Uterus (tissue), 2 donors: ENCODE measurements at regions not wholly inside any gene's neighbourhood (a gene's known extent, or its start where the extent isn't known, plus 50 kb on each side); places are given as distances from the start of the nearest gene placed in this dataset.

Experiments used
- CTCF ChIP-seq, 4 experiments: fragments of 200-600 bp in 2 of 4; fragments of 450-650 bp in 2 of 4; sonication (generic) in 2 of 4; IDR thresholded peaks; one replicate each; pipeline ENCODE4 v1.5.1; 2016 to 2019; ENCODE audit warnings: antibody characterized with exemption in 4 of 4, mild to moderate bottlenecking in 2 of 4, moderate library complexity in 1 of 4
- POLR2A ChIP-seq, 2 donors: fragments of 450-650 bp; IDR thresholded peaks; one replicate each; pipeline ENCODE4 v1.6.1; 2016; ENCODE audit warnings: antibody characterized with exemption in 2 of 2, mild to moderate bottlenecking in 1 of 2, moderate library complexity in 1 of 2

DNA sequence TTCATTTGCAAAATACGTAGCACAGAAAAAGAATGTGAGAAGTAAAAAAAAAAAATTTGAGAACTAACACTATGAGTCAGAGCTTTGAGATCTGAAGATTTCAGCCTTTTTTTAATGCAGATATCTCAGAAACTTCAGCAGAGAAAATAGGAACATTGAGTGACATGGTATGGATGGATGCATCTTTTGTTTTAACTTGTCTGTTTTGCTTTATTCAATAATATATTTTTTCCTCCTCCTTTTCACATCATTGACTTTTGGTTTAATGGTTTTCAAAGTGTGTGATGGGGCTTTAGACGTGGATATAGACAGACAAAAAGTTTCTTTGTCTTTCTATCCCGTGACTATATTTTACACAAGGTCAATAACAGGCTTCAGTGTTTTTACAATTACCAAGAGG, 426.7 kb upstream of the FRG2C start:
- TF ChIP-seq CTCF (IDR thresholded peaks at IDR 0.05) = no peak
- no peak for TF ChIP-seq POLR2A (IDR thresholded peaks at IDR 0.05)
